GM12891 (cell line): ENCODE measurements at regions not wholly inside any gene's neighbourhood (a gene's known extent, or its start where the extent isn't known, plus 50 kb on each side); places are given as distances from the start of the nearest gene placed in this dataset.

ENCODE experiments used
- PAX5 ChIP-seq: IDR thresholded peaks from 2 replicates; pipeline ENCODE4 v1.6.1; 2011; ENCODE audit warnings: low read length, moderate library complexity, mild to moderate bottlenecking; ENCODE audit not compliant: insufficient read depth, severe bottlenecking
- POLR2A ChIP-seq: IDR thresholded peaks from 2 replicates; pipeline ENCODE4 v1.6.1; 2011; ENCODE audit warnings: low read depth, low read length, control low read depth
- POLR2AphosphoS5 ChIP-seq: IDR thresholded peaks from 2 replicates; pipeline ENCODE4 v1.6.1; 2011; ENCODE audit warnings: low read depth, low read length, control low read depth
- POU2F2 ChIP-seq: IDR thresholded peaks from 2 replicates; pipeline ENCODE4 v1.6.1; 2011; ENCODE audit warnings: low read depth, mild to moderate bottlenecking, control low read depth, low read length, moderate library complexity
- TAF1 ChIP-seq: IDR thresholded peaks from 2 replicates; pipeline ENCODE4 v1.6.1; 2011; ENCODE audit warnings: low read depth, low read length, control low read depth

DNA sequence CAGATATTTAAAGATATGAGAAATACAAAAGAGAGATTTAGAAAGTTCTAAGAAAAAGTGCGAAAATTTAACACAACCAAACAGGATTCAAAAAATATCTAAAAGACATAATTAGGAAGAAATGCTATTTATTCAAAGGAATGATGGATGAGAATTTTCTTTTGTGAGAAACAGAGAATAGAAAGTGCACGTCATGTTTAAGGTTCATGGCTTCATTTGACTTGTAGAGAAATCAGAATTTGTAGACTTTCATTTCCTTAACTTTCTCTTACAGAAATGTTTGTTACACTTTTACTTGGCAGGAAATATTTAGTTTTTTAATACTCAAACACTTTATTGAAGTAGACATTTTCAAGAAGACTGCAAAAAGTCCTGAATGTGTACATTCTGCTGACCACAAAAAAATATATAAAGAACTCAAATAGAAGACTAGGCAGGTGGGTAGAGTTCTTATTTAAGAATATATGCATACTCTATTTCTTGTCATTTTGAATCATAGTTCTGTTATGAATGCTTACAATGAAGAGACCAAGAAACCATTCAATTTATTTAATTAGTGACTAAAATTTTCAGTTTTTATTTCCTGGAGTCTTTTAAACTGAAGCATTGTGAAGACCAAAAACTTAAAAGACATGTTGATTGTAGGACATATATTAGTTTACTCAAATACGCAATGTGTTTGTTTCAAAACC is 710.5 kb upstream of the HS3ST5 start:
- TF ChIP-seq POLR2A (no peak), TAF1 (no peak), POLR2AphosphoS5 (no peak), POU2F2 (no peak), PAX5 (no peak)
